HEK293T (cell line): ENCODE measurements at regions not wholly inside any gene's neighbourhood (a gene's known extent, or its start where the extent isn't known, plus 50 kb on each side); places are given as distances from the start of the nearest gene placed in this dataset.

Source experiments
- ARNT ChIP-seq: fragments of 450-650 bp; IDR thresholded peaks from 2 replicates; pipeline ENCODE4 v1.6.1; 2017; ENCODE audit warnings: mild to moderate bottlenecking
- FOXM1 ChIP-seq: fragments of 450-650 bp; IDR thresholded peaks from 2 replicates; pipeline ENCODE4 v1.6.1; 2017; ENCODE audit warnings: mild to moderate bottlenecking, borderline replicate concordance

- TF ChIP-seq ARNT (no peak), FOXM1 (no peak)
Observed at GRCh38 chr4:149144060-149144459, 671.6 kb downstream of the IQCM start.
